T-helper 1 cell treated with Interleukin-12 subunit alpha and Interleukin-12 subunit beta and Interleukin-4 antibody, amounts not matched to agents 30 ng/mL and 1 ng/mL, for 36 hours (primary cell): ENCODE measurements at regions not wholly inside any gene's neighbourhood (a gene's known extent, or its start where the extent isn't known, plus 50 kb on each side); places are given as distances from the start of the nearest gene placed in this dataset.

ENCODE experiments used
- intact Hi-C: fragments of 100-400 bp; cut with micrococcal nuclease; formaldehyde crosslinking; loops from one replicate; pipeline ENCODE4 v1.15.1; 2024

DNA sequence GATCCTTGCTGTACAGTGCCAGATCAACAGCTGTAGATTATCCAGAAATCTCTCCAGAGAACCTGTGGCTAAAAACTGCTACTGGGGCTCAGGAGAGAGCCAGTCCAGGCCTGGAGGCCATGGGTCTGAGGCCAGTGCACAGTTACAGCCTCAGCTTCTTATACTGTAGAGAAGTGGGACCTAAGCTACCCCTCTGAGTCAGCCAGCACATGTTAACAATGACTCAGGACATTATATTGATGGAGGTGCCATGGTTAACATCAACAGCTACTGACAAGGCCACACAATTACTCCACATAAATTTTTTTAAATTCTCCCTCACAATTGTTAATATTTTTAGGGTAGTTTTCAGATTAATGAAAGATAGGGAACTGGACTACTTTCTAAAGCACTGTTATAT is 138.5 kb downstream of the RBM26 start:
- intact Hi-C loops: no loop called here

DNA sequence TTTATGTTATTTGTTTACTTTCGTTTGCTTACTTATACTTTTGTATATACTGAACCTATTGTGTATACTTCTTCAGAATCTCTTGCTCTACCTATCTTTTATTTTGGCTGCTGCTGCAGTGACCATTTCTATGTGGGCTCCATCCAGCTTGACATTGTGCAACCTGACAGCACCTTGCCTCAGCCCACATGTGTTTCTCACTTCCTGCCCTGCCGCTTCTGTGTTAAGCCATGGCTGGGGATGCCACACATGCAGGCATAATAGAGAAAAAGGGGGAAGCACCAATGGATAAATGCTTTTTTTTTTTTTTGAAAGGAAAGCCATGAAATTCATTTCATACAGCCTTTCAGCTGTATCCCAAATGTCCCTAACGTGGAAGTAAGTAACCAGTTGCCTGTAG is 147.6 kb downstream of the RBM26 start:
- intact Hi-C loops: no loop called here

DNA sequence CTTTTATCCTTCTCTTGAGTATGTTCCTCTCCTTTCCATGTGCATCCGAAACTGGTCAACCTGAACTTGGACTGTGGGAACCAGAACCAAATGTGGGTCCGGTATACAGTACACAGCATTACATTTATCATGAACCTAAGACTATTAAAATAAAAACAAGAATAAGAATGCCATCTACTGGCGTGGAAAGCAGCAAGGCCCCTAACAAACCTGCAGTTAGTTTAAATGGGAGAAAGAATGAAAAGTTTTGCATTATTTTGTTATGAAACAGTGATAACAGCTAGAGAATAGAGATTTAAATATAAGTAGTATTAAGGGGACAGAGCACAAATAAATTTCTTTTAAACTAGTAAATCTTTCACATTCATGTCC is 159.5 kb downstream of the RBM26 start:
- intact Hi-C loops: loop anchor here (1.0 kb wide), 1 partner anchor 1109 kb away; no protein-coding TSS in a partner anchor

DNA sequence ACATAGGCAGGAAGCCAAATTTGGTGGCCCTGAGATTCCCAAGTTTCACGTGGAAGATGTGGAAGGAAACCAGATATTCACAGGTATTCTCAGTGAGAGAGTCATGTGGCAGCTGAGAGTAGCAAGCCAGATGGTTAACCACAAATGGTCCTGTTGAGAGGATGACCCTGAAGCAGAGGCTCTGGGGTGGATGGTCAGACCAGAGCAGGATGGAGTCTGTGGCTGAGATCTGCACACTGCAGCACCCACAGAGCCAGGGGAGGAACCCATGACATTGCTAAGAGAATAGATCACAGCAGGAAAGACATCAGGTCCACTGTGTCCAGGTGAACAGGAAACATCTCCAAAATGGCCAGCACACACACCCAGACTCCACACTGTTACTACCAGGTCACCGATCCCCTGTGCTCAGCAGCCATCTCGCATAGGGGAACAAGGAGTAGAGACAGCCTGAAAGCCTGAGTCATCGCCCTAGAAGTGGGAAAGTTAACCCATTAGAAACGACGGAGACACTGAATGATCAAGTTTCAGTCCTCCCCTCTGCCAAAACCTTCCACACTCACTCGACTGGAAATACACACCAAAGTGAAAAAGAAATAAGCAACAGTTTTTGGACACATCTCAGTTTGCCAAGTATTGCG is 160.0 kb downstream of the RBM26 start:
- intact Hi-C loops: loop anchor here (1.0 kb wide), 1 partner anchor 1109 kb away; no protein-coding TSS in a partner anchor

DNA sequence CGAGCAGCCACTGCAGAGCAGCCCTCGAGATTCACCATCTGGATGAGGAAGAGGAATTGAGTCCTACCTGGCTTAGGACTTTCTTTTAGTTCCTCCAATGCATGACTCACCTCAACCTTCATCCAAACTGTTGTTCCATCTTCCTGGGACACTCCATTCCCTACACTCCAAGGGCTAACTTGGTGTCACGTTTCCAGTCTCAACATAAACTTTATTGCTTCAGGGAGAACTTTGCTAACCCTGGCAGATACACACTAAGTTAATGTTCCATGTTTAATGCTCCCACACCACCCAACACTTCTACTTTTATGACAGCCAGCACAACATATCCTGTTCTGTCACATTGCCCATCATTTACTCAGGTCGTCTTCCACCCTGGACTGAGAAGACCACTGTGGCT is 164.4 kb downstream of the RBM26 start:
- intact Hi-C loops: no loop called here

DNA sequence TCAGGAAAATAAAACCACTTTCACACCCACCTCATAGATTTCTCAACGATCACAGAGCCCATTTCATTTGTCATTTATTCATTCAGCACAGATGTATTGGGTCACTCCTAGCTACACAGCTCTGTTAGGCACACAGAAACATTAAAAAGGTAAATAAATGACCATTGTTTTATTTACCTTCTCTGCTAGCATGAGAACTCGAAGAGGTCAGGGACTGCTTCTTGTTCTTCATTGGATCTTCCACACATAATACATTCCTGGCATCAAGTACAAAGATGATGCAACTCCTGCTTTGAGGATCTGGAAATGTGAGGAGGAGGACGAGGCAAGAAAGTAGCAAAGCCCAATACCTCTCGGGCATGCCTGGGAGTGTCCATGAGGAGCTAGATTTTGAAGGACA is 168.1 kb downstream of the RBM26 start:
- intact Hi-C loops: no loop called here

DNA sequence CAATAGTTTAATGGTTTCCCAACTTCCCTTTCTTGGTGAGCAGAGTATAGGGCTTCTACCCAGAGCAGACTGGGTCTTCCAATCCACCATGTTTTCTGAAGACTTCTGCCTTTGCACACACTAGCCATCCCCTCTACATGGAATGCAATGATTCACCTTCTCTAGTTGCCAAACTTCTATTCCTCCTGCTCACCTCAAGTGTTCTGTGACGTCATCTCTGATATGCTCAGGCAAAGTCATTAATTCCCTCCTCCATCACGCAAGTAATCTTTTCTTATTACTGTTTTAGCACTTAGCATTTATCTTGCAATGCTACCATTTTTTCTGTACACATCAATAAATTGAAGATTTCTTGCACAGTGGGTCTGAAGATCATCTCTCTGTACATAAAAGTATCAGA is 174.2 kb downstream of the RBM26 start:
- intact Hi-C loops: no loop called here

DNA sequence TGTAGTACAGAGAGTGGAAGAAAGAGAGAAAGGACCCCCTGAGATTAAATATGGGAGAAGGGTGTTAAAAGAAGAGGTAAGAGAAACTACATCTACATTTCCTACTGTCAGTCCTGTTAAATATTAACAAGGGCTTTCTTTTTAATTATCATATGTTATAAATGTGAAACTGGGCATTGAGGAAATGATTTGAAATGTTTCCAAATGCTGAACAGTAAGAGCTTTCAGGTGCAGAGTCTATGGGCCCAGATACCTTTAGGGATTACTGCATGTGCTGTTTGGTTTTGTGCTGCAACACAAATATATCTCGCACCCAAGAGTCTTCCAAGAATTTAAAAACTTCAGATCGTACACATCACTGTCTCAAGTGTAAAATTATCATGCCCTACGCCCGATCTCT is 176.3 kb downstream of the RBM26 start:
- intact Hi-C loops: no loop called here

DNA sequence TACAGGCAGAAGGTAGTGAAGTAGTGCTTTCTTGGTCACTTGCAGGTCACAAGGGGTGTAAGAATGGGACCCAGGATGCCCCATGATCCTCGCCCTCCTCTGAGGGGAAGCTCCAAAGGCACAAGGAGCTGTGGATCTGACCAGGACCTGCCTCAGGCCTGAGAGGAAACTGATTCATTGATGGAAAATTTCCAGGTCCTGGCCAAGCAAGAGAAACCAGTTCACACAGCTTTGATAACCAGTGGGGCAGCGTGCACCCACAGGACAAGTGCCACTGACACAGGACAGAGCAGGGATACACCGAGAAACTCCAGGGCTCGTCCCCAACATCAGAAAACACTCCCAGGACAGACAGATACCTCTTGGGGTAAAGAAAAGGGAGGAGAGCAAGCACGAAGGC is 177.1 kb downstream of the RBM26 start:
- intact Hi-C loops: no loop called here

DNA sequence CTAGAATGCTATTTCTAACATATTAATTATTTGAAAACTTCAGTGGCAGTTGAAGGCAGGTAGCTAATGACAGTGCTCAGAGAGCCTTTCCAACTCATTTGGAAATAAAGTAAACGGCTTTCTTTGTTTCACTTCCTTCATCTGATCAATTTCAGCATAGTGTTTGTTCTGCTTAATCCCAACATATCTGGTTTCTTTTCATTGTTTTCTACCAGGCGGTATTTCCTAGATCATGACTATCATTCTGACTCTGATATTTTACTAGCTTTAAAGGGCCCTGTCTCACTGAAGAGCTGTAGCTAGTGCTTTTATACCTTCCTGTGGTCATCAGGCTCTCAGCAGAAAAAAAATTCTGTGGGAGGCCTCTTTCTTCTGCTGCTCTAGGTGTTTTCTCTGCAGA is 178.6 kb downstream of the RBM26 start:
- intact Hi-C loops: no loop called here

DNA sequence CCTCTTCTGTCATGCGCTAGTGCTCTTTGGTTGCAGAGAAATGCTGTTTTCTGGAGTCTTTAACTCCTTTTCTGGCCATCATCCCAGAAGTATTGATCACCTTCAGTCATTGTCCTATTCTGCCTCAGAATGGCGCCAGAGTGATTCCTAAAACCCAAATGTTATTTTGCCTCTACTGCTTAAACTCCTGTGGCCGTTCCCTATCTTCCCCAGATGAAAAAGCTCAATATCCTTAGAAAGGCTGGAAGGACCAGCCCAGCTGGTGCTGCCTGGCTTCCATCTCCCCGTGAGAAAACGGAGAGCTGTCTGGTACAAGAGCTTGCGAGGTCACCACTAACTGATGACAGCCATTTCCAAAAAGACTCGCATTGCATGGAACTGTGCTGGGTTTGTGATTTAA is 179.1 kb downstream of the RBM26 start:
- intact Hi-C loops: no loop called here

DNA sequence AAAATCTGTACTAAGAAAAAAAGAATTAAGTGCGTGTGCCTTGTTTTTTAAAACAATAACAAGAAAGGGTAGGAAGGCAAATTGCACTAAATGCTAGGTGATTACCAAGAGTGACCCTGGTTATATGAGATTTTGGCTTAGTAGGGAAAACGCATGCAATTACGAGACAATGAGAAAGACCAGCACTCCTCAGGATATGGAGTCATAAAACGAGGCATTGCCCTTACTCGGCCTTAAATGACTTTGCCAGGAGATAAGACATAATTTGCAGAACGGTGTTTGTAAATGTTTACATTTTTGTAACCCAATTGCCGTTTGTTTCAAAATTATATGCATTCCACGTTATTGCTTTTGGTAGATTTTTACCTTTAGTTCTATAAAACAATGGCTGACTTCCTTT is 179.8 kb downstream of the RBM26 start:
- intact Hi-C loops: no loop called here

DNA sequence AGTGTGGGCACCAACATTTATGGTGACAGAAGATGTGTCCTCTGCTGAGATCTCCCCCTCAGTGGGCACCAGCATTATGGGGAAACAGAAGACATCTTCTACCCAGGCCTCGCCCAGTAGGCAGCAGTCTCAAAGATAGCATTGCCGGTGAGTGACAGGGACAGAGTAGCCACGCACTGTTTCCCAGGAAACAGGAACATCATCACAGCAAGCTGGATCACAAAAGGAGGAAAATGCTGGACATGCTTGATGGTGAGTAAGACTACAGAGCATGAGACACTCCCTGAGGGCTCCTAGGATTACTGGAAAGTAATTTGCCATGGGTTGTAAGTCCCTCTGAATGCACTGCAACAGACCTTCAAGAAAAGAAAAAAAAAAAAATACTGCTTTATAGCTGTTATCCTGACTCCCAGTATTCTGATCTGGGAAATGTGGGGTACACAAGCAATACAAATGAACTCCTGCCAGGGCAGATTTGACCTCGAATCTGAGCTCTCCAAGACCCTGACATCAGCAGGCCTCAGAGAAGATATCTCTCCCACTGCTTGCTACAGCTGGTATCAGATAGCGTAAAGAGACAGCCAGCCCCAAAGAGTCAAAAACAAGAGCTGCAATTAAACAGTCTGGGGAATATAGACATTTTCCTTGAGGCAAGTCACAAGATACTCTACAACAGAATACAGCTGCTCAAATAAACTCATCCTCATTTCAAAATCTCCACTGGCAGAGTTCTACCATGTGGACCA is 180.4 kb downstream of the RBM26 start:
- intact Hi-C loops: no loop called here

DNA sequence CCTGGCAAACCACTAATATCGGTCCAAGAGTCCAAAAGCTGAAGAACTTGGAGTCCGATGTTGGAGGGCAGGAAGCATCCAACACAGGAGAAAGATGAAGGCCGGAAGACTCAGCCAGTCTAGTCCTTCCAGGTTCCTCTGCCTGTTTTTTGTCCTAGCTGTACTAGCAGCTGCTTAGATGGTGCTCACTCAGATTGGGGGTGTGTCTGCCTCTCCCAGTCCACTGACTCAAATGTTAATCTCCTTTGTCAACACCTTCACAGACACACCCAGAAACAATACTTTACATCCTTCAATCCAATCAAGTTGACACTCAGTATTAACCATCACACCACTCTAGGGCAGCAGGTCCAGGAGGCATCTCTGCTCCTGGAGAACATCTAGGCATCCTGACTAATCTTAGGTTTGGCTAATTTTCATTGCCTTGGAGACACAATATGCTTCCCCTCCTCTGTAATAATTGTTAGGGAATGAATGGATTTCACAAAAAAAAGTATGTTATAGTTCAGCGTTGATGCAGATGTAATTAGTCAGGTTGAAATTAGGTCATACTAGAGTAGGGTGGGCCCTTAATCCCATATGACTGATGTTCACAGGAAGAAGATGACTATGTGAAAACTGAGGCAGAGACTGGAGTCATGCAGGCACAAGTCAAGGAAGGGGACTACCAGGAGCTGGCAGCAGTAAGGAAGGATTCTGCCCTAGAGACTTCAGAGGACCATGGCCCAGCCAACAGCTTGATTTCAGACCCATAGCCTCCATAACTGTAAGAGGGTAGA is 183.4 kb downstream of the RBM26 start:
- intact Hi-C loops: no loop called here

DNA sequence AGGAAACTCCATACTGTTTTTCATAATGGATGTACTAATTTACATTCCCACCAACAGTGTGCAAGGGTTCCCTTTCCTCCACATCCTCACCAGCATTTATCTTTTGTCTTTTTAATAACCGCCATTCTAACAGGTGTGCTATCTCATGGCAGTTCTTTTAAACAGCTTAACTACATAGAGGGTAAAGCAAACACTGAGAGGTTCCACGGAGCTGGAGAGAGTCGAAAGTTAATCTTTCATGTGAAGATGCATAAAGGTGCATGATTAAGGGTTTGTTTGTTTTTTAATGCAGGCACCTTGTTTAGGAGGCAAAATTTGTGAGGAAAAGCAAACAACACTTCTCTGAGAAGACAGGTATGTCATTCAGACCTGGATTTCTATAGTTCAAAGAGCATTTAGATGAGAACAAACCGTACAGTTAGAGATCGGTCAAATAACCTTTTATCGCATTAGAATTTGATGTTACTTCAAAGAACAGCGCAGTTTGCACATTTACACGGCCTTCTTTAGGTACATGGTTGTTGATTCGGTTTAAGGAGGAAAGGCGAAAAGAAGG is 193.9 kb downstream of the RBM26 start:
- intact Hi-C loops: no loop called here

DNA sequence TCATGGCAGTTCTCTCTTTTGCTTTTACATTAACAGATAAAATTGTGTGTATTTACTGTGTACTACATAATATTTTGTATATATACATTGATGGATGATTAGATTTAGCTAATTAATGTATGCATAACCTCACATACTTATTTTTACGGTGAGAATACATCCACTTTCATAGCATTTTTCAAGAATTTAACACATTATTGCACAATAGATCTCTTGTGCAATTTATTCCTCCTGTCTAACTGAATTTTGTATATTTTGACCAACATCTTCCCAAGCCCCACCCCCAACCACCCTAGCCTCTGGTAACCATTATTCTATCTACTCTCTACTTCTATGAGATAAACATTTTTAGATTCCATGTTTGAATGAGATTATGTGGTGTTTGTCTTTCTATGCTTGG is 194.7 kb downstream of the RBM26 start:
- intact Hi-C loops: no loop called here

DNA sequence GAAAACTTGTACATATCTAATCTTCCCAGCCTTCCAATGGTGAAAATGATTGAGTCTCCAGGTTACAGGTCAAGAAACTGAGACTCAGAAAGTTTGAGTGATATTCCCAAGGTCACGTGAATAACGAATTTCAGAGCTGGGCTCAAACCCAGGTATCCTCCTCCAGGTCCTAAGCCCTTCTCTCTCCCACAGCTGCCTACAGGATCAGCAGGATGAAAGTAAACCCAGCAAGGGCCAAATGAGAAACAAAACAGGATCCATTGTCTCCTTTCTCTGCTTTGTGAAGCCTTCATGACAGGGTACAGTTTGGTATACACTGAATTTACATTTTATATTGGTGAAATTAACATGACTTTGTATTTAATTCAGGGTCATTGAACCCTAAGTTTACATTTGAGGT is 208.1 kb downstream of the RBM26 start:
- intact Hi-C loops: loop anchor here (10.0 kb wide), 3 partner anchors 287 to 1503 kb away; partner anchors contain the start of genes NDFIP2 and SLAIN1

DNA sequence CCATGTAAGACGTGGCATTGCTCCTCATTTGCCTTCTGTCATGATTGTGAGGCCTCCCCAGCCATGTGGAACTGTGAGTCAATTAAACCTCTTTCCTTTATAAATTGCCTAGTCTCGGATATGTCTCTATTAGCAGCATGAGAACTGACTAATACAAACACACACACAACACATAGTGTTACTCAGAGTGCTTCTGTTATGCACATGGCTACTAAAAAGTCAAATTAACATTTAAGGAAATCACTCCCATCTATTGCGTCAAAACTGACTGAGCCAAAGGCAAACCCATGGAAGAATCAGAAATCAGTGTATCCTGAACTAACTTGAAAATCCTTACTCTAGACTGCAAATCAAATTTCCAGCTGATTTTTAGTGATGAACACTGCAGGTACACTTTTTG is 209.2 kb downstream of the RBM26 start:
- intact Hi-C loops: loop anchor here (10.0 kb wide), 3 partner anchors 288 to 1502 kb away; partner anchors contain the start of genes NDFIP2 and SLAIN1

DNA sequence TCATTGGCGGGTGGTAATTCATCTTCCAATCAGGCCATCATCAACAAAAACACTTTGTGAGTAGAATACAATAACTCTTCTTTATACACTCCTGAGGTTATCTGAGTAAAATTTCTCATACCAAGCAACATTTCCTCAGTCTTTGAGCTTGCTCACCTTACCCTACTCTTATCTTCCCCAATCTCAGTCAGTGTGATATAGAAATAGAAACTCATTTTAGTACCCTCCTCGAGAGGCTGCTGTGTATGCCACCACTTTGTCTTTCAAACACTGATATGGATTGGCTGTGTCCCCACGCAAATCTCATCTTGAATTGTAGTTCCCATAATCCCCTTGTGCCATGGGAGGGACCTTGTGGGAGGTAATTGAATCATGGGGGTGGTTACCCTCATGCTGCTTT is 209.7 kb downstream of the RBM26 start:
- intact Hi-C loops: loop anchor here (10.0 kb wide), 3 partner anchors 288 to 1502 kb away; partner anchors contain the start of genes NDFIP2 and SLAIN1

DNA sequence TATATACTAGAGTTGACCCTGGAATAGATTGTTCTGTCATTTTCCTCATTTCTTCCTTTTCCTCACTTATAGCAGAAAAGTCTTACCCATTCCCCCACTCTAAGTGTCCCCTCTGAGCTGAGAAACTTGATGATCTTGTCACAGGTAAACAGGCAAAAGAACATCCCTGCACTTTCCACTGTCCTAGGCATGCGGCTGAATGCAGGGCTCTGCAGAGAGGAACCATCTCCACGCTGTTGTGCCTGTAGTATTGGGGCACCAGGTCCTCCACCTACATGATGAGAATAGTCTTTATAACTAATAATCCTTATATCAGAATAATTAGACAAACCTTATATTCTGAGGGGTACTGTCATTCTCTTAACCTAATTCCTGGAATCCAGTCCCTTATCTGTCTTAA is 211.3 kb downstream of the RBM26 start:
- intact Hi-C loops: loop anchor here (1.0 to 10.0 kb wide), 9 partner anchors 118 to 1867 kb away; partner anchors contain the start of genes MYCBP2, NDFIP2, OBI1 and SLAIN1

DNA sequence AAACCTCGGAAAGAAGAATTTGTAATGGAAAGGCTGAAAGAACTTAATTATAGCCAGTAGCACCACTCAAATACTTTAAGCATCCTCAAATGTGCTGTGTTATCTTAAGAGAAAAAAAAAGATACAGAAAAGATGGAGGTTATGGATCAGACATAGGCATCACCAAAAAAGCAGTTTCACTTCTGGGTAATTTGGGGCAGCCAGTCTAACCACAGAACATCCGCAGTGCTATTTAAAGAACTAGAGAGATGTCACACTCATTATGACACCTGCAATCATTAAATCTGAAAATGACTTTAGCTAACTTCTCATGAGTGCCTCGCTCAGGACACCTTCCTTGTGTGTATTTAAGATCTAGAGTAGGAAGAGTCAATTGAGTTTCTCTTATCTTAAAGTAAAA is 211.8 kb downstream of the RBM26 start:
- intact Hi-C loops: loop anchor here (1.0 to 10.0 kb wide), 9 partner anchors 118 to 1867 kb away; partner anchors contain the start of genes MYCBP2, NDFIP2, OBI1 and SLAIN1
